Naive thymus-derived CD4-positive, alpha-beta T cell (primary cell): ENCODE measurements at regions not wholly inside any gene's neighbourhood (a gene's known extent, or its start where the extent isn't known, plus 50 kb on each side); places are given as distances from the start of the nearest gene placed in this dataset.

ENCODE experiments used
- ATAC-seq: fragments of 150-1000 bp; cut with Tn5 transposase; 2 replicates; pipeline ENCODE4 v1.10.0; 2021; ENCODE audit warnings: mild to moderate bottlenecking, moderate library complexity
- CTCF ChIA-PET: fragments of 350-600 bp; sonication (Branson Sonifier 250); formaldehyde crosslinking; loops from one replicate; lab custom pipeline; 2021; ENCODE audit warnings: antibody characterized with exemption; lab: Charles Lee
- POLR2A ChIA-PET: fragments of 350-600 bp; sonication (Branson Sonifier 250); formaldehyde crosslinking; loops from one replicate; lab custom pipeline; 2021; ENCODE audit warnings: antibody characterized with exemption, inconsistent platforms; lab: Charles Lee
- DNase-seq, 9 donors: peaks; one replicate each; pipeline versions ENCODE4 v3.0.0 to v3.0.0-alpha.2; 2020 to 2022; ENCODE audit warnings: mixed read lengths in 1 of 9
- H3K27ac ChIP-seq: one replicate; pipeline ENCODE4 v1.7.0; 2013; ENCODE audit warnings: mild to moderate bottlenecking, low read depth, low read length, moderate library complexity
- H3K27me3 ChIP-seq, 2 donors: one replicate each; pipeline ENCODE4 v1.7.0; 2013; ENCODE audit warnings: low read length in 2 of 2, mild to moderate bottlenecking in 2 of 2, moderate library complexity in 2 of 2; ENCODE audit not compliant: control insufficient read depth in 2 of 2, insufficient read depth in 2 of 2
- H3K36me3 ChIP-seq, 3 experiments: 1 replicate in 2 of 3; 2 replicates in 1 of 3; pipeline ENCODE4 v1.7.0; 2013; ENCODE audit warnings: low read length in 3 of 3, mild to moderate bottlenecking in 3 of 3, moderate library complexity in 1 of 3; ENCODE audit not compliant: insufficient read depth in 3 of 3, control insufficient read depth in 2 of 3
- H3K4me1 ChIP-seq, 2 donors: one replicate each; pipeline ENCODE4 v1.7.0; 2013; ENCODE audit warnings: low read length in 2 of 2, mild to moderate bottlenecking in 2 of 2, moderate library complexity in 1 of 2; ENCODE audit not compliant: control insufficient read depth in 2 of 2, insufficient read depth in 2 of 2
- H3K4me3 ChIP-seq: 2 replicates; pipeline ENCODE4 v1.7.0; 2013; ENCODE audit warnings: mild to moderate bottlenecking, low read length
- H3K9me3 ChIP-seq, 3 experiments: 1 replicate in 2 of 3; 2 replicates in 1 of 3; pipeline ENCODE4 v1.7.0; 2013; ENCODE audit warnings: low read length in 3 of 3; ENCODE audit not compliant: control insufficient read depth in 2 of 3
- H3K27ac Mint-ChIP-seq, 9 donors: one replicate each; pipeline ENCODE4 v1.8.0; 2020 to 2022; ENCODE audit warnings: mixed read lengths in 9 of 9, mild to moderate bottlenecking in 8 of 9, moderate library complexity in 5 of 9, inconsistent platforms in 2 of 9
- H3K27me3 Mint-ChIP-seq, 5 donors: one replicate each; pipeline ENCODE4 v1.8.0; 2021 to 2022; ENCODE audit warnings: mixed read lengths in 5 of 5, mild to moderate bottlenecking in 1 of 5
- H3K36me3 Mint-ChIP-seq, 5 donors: one replicate each; pipeline ENCODE4 v1.8.0; 2020 to 2022; ENCODE audit warnings: mixed read lengths in 5 of 5, mild to moderate bottlenecking in 3 of 5, inconsistent platforms in 1 of 5
- H3K4me1 Mint-ChIP-seq, 7 donors: one replicate each; pipeline ENCODE4 v1.8.0; 2020 to 2022; ENCODE audit warnings: mixed read lengths in 7 of 7, mild to moderate bottlenecking in 3 of 7, inconsistent platforms in 1 of 7
- H3K4me3 Mint-ChIP-seq, 10 donors: one replicate each; pipeline ENCODE4 v1.8.0; 2020 to 2022; ENCODE audit warnings: mild to moderate bottlenecking in 10 of 10, mixed read lengths in 10 of 10, moderate library complexity in 6 of 10, inconsistent platforms in 2 of 10
- H3K9me3 Mint-ChIP-seq, 11 donors: one replicate each; pipeline ENCODE4 v1.8.0; 2020 to 2022; ENCODE audit warnings: mixed read lengths in 11 of 11, mild to moderate bottlenecking in 4 of 11, inconsistent platforms in 1 of 11, moderate library complexity in 1 of 11
- intact Hi-C, 2 donors: fragments of 100-400 bp; cut with micrococcal nuclease; formaldehyde crosslinking; loops; one replicate each; pipeline ENCODE4 v1.15.1; 2023

- no peaks in the 10 kb centered on the region for H3K27me3 ChIP-seq
- intact Hi-C loops = no loop called here
- ATAC-seq = no peak
- no peak overlapping the region for H3K4me3 ChIP-seq
- H3K36me3 ChIP-seq = no peaks in the 10 kb centered on the region
- H3K4me1 ChIP-seq = no peaks in the 10 kb centered on the region
- H3K27me3 Mint-ChIP-seq = no peaks in the 10 kb centered on the region
- H3K27ac Mint-ChIP-seq = no peak overlapping the region
- POLR2A ChIA-PET = no interaction called here
- H3K9me3 ChIP-seq = no peaks in the 10 kb centered on the region
- CTCF ChIA-PET = no interaction called here
- H3K9me3 Mint-ChIP-seq = peaks cover 0 to 10% (median 0%) of the 10 kb centered on the region in 11 donors
- DNase-seq = no peak
- H3K36me3 Mint-ChIP-seq = no peaks in the 10 kb centered on the region
- no peak overlapping the region for H3K27ac ChIP-seq
- H3K4me1 Mint-ChIP-seq = no peaks in the 10 kb centered on the region
- H3K4me3 Mint-ChIP-seq = no peak overlapping the region
These were observed 463.1 kb downstream of the NR2F1-AS1 start for GRCh38 chr5:93117751-93118531.

- Histone ChIP-seq H3K27me3 (no peaks in the 10 kb centered on the region), H3K36me3 (no peaks in the 10 kb centered on the region), H3K9me3 (no peaks in the 10 kb centered on the region), H3K4me1 (no peaks in the 10 kb centered on the region), H3K27ac (no peak overlapping the region), H3K4me3 (no peak overlapping the region)
- Mint-ChIP-seq H3K4me3 (no peak overlapping the region), H3K9me3 (peaks cover 0 to 9% (median 0%) of the 10 kb centered on the region in 11 donors), H3K4me1 (no peaks in the 10 kb centered on the region), H3K36me3 (no peaks in the 10 kb centered on the region), H3K27ac (no peak overlapping the region), H3K27me3 (peaks cover 0 to 3% (median 0%) of the 10 kb centered on the region in 5 donors)
- ChIA-PET POLR2A (no interaction called here), CTCF (no interaction called here)
- no peak for DNase-seq
- intact Hi-C loops = no loop called here
- ATAC-seq = no peak
These were observed 473.1 kb downstream of the NR2F1-AS1 start for GRCh38 chr5:93107805-93108520.

GRCh38 chr5:93107141-93107540 lies 473.9 kb downstream of the NR2F1-AS1 start:
- H3K36me3 ChIP-seq = no peaks in the 10 kb centered on the region
- no peaks in the 10 kb centered on the region for H3K9me3 ChIP-seq
- ChIA-PET POLR2A (no interaction called here), CTCF (no interaction called here)
- H3K27me3 ChIP-seq = no peaks in the 10 kb centered on the region
- Mint-ChIP-seq H3K4me1 (no peaks in the 10 kb centered on the region), H3K27me3 (peaks cover 0 to 3% (median 0%) of the 10 kb centered on the region in 5 donors), H3K4me3 (no peak overlapping the region), H3K36me3 (no peaks in the 10 kb centered on the region), H3K9me3 (peaks cover 0 to 13% (median 1%) of the 10 kb centered on the region in 11 donors), H3K27ac (no peak overlapping the region)
- no peak overlapping the region for H3K4me3 ChIP-seq
- DNase-seq (no peak), ATAC-seq (no peak)
- intact Hi-C loops = no loop called here
- H3K4me1 ChIP-seq = no peaks in the 10 kb centered on the region
- no peak overlapping the region for H3K27ac ChIP-seq

- Mint-ChIP-seq H3K4me3 (no peak overlapping the region), H3K36me3 (no peaks in the 10 kb centered on the region), H3K27ac (no peak overlapping the region), H3K4me1 (no peaks in the 10 kb centered on the region), H3K27me3 (peaks cover 0 to 3% (median 0%) of the 10 kb centered on the region in 5 donors), H3K9me3 (peaks cover 1 to 30% (median 4%) of the 10 kb centered on the region in 11 donors)
- CTCF ChIA-PET = no interaction called here
- Histone ChIP-seq H3K27me3 (no peaks in the 10 kb centered on the region), H3K4me3 (no peak overlapping the region), H3K36me3 (no peaks in the 10 kb centered on the region), H3K27ac (no peak overlapping the region), H3K9me3 (no peaks in the 10 kb centered on the region), H3K4me1 (no peaks in the 10 kb centered on the region)
- POLR2A ChIA-PET = no interaction called here
- DNase-seq = no peak
- intact Hi-C loops = no loop called here
- ATAC-seq = no peak
These were observed 479.4 kb downstream of the NR2F1-AS1 start for GRCh38 chr5:93101661-93102060.

- no peak for ATAC-seq
- intact Hi-C loops = no loop called here
- H3K4me1 Mint-ChIP-seq = no peaks in the 10 kb centered on the region
- H3K36me3 Mint-ChIP-seq = no peaks in the 10 kb centered on the region
- H3K9me3 Mint-ChIP-seq = peaks cover 2 to 30% (median 8%) of the 10 kb centered on the region in 11 donors
- DNase-seq = no peak
- Histone ChIP-seq H3K27me3 (no peaks in the 10 kb centered on the region), H3K36me3 (no peaks in the 10 kb centered on the region), H3K27ac (no peak overlapping the region), H3K4me1 (no peaks in the 10 kb centered on the region), H3K9me3 (no peaks in the 10 kb centered on the region), H3K4me3 (no peak overlapping the region)
- no peak overlapping the region for H3K4me3 Mint-ChIP-seq
- H3K27me3 Mint-ChIP-seq = peaks cover 0 to 3% (median 0%) of the 10 kb centered on the region in 5 donors
- CTCF ChIA-PET = no interaction called here
- POLR2A ChIA-PET = no interaction called here
- no peak overlapping the region for H3K27ac Mint-ChIP-seq
These were observed 480.0 kb downstream of the NR2F1-AS1 start for GRCh38 chr5:93100976-93101375.

- peaks cover 0 to 2% (median 0%) of the 10 kb centered on the region in 5 donors for H3K27me3 Mint-ChIP-seq
- H3K4me3 Mint-ChIP-seq = no peak overlapping the region
- ATAC-seq = no peak
These were observed 480.6 kb downstream of the NR2F1-AS1 start for GRCh38 chr5:93100428-93100827.

More at GRCh38 chr5:93100428-93100827, 480.6 kb downstream of the NR2F1-AS1 start:
- intact Hi-C loops = no loop called here
- Histone ChIP-seq H3K27me3 (no peaks in the 10 kb centered on the region), H3K4me3 (no peak overlapping the region), H3K27ac (no peak overlapping the region), H3K36me3 (no peaks in the 10 kb centered on the region), H3K9me3 (no peaks in the 10 kb centered on the region), H3K4me1 (no peaks in the 10 kb centered on the region)
- CTCF ChIA-PET = no interaction called here
- Mint-ChIP-seq H3K27ac (no peak overlapping the region), H3K36me3 (no peaks in the 10 kb centered on the region), H3K9me3 (peaks cover 2 to 30% (median 8%) of the 10 kb centered on the region in 11 donors), H3K4me1 (no peaks in the 10 kb centered on the region)
- no peak for DNase-seq
- POLR2A ChIA-PET = no interaction called here
